Endodermal cell (in vitro differentiated cells): ENCODE measurements at regions not wholly inside any gene's neighbourhood (a gene's known extent, or its start where the extent isn't known, plus 50 kb on each side); places are given as distances from the start of the nearest gene placed in this dataset.

Experiments used
- DNase-seq: peaks from one replicate; pipeline ENCODE4 v3.0.0-alpha.2; 2017
- H3K27ac ChIP-seq: 2 replicates; pipeline ENCODE4 v1.5.1; 2013; ENCODE audit warnings: mild to moderate bottlenecking, low read depth, low read length, moderate library complexity
- H3K27me3 ChIP-seq: 2 replicates; pipeline ENCODE4 v1.6.1; 2013; ENCODE audit warnings: mild to moderate bottlenecking, low read length, moderate library complexity; ENCODE audit not compliant: insufficient read depth, control insufficient read depth, poor library complexity, severe bottlenecking
- H3K36me3 ChIP-seq: 2 replicates; pipeline ENCODE4 v1.7.0; 2013; ENCODE audit warnings: mild to moderate bottlenecking, low read length, moderate library complexity; ENCODE audit not compliant: control insufficient read depth, insufficient read depth
- H3K4me1 ChIP-seq: one replicate; pipeline ENCODE4 v1.7.0; 2013; ENCODE audit warnings: low read length; ENCODE audit not compliant: control insufficient read depth, insufficient read depth
- H3K4me3 ChIP-seq: 2 replicates; pipeline ENCODE4 v1.5.1; 2013; ENCODE audit warnings: mild to moderate bottlenecking, low read length, moderate library complexity
- H3K9ac ChIP-seq: 2 replicates; pipeline ENCODE4 v1.6.1; 2013; ENCODE audit warnings: mild to moderate bottlenecking, low read length, moderate library complexity; ENCODE audit not compliant: poor library complexity, severe bottlenecking; ENCODE audit errors: extremely low read depth
- H3K9me3 ChIP-seq: 2 replicates; pipeline ENCODE4 v1.6.1; 2013; ENCODE audit warnings: mild to moderate bottlenecking, low read length, moderate library complexity; ENCODE audit not compliant: control insufficient read depth
- H3K27ac Mint-ChIP-seq: 2 replicates; pipeline ENCODE4 v1.8.0; 2020; ENCODE audit warnings: mixed read lengths
- H3K27me3 Mint-ChIP-seq: 2 replicates; pipeline ENCODE4 v1.8.0; 2021; ENCODE audit warnings: mild to moderate bottlenecking, mixed read lengths; ENCODE audit not compliant: insufficient read depth
- H3K36me3 Mint-ChIP-seq: 2 replicates; pipeline ENCODE4 v1.8.0; 2020; ENCODE audit warnings: low read depth, mixed read lengths
- H3K4me1 Mint-ChIP-seq: 2 replicates; pipeline ENCODE4 v1.8.0; 2020; ENCODE audit warnings: mixed read lengths
- H3K4me3 Mint-ChIP-seq: 2 replicates; pipeline ENCODE4 v1.8.0; 2020; ENCODE audit warnings: mild to moderate bottlenecking, moderate library complexity, mixed read lengths
- H3K9me3 Mint-ChIP-seq: 2 replicates; pipeline ENCODE4 v1.8.0; 2020; ENCODE audit warnings: mild to moderate bottlenecking, mixed read lengths
- WGBS, 2 experiments: methylation state at CpG; one replicate each; pipeline versions ENCODE4 v1.1.5 to v1.1.7; 2013; ENCODE audit warnings: missing lambda C conversion rate in 2 of 2, mixed read lengths in 1 of 2; ENCODE audit not compliant: insufficient coverage in 1 of 2, insufficient read length in 1 of 2; 5-methylcytosine and 5-hydroxymethylcytosine counted together
- TF ChIP-seq, protein P1 (sequence below): fragments of 200-600 bp; sonication (generic); conservative IDR thresholded peaks from 2 replicates; pipeline ENCODE4 v1.5.0; 2021; ENCODE audit warnings: antibody characterized with exemption, mild to moderate bottlenecking

GRCh38 chr2:16523711-16524110 is 141.9 kb downstream of the CYRIA start:
- peak overlapping the region; percentile 29 for H3K27ac ChIP-seq
- TF ChIP-seq, protein P1, sequence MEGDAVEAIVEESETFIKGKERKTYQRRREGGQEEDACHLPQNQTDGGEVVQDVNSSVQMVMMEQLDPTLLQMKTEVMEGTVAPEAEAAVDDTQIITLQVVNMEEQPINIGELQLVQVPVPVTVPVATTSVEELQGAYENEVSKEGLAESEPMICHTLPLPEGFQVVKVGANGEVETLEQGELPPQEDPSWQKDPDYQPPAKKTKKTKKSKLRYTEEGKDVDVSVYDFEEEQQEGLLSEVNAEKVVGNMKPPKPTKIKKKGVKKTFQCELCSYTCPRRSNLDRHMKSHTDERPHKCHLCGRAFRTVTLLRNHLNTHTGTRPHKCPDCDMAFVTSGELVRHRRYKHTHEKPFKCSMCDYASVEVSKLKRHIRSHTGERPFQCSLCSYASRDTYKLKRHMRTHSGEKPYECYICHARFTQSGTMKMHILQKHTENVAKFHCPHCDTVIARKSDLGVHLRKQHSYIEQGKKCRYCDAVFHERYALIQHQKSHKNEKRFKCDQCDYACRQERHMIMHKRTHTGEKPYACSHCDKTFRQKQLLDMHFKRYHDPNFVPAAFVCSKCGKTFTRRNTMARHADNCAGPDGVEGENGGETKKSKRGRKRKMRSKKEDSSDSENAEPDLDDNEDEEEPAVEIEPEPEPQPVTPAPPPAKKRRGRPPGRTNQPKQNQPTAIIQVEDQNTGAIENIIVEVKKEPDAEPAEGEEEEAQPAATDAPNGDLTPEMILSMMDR = no peak
- H3K36me3 ChIP-seq = no peaks in the 10 kb centered on the region
- Mint-ChIP-seq H3K4me1 (no peaks in the 10 kb centered on the region), H3K27me3 (peaks cover 3% of the 10 kb centered on the region), H3K9me3 (no peaks in the 10 kb centered on the region), H3K4me3 (no peak overlapping the region), H3K36me3 (no peaks in the 10 kb centered on the region), H3K27ac (no peak overlapping the region)
- no peaks in the 10 kb centered on the region for H3K9me3 ChIP-seq
- no peak overlapping the region for H3K4me3 ChIP-seq
- H3K4me1 ChIP-seq = no peaks in the 10 kb centered on the region
- H3K9ac ChIP-seq = no peak overlapping the region
- 79 to 89% methylated on average over 7 to 8 of the region's 8 CpGs for WGBS, 2 experiments
- DNase-seq = no peak
- no peaks in the 10 kb centered on the region for H3K27me3 ChIP-seq

- no peak for DNase-seq
- Histone ChIP-seq H3K9ac (no peak overlapping the region), H3K9me3 (no peaks in the 10 kb centered on the region), H3K36me3 (no peaks in the 10 kb centered on the region), H3K27ac (no peak overlapping the region), H3K4me3 (no peak overlapping the region), H3K27me3 (no peaks in the 10 kb centered on the region), H3K4me1 (no peaks in the 10 kb centered on the region)
- no peaks in the 10 kb centered on the region for H3K4me1 Mint-ChIP-seq
- H3K4me3 Mint-ChIP-seq = no peak overlapping the region
- 83 to 88% methylated on average over 6 to 13 of the region's 13 CpGs for WGBS, 2 experiments
- TF ChIP-seq, protein P1 = no peak
- H3K27ac Mint-ChIP-seq = peak overlapping the region; percentile 39
- no peaks in the 10 kb centered on the region for H3K36me3 Mint-ChIP-seq
- no peaks in the 10 kb centered on the region for H3K9me3 Mint-ChIP-seq
- H3K27me3 Mint-ChIP-seq = peaks cover 7% of the 10 kb centered on the region
Observed at GRCh38 chr2:16522031-16522831, 143.4 kb downstream of the CYRIA start.

GRCh38 chr2:16520891-16521290 is 144.7 kb downstream of the CYRIA start:
- no peak overlapping the region for H3K4me3 ChIP-seq
- no peak overlapping the region for H3K9ac ChIP-seq
- 17 to 44% methylated on average over 1 of the region's 1 CpG for WGBS, 2 experiments
- no peaks in the 10 kb centered on the region for H3K27me3 ChIP-seq
- Mint-ChIP-seq H3K9me3 (no peaks in the 10 kb centered on the region), H3K4me3 (no peak overlapping the region), H3K27ac (no peak overlapping the region), H3K27me3 (peaks cover 7% of the 10 kb centered on the region), H3K4me1 (no peaks in the 10 kb centered on the region), H3K36me3 (no peaks in the 10 kb centered on the region)
- no peaks in the 10 kb centered on the region for H3K9me3 ChIP-seq
- DNase-seq = no peak
- TF ChIP-seq, protein P1 = no peak
- H3K36me3 ChIP-seq = no peaks in the 10 kb centered on the region
- no peaks in the 10 kb centered on the region for H3K4me1 ChIP-seq
- H3K27ac ChIP-seq = no peak overlapping the region
